Adrenal gland (tissue), 9 donors: ENCODE measurements at regions not wholly inside any gene's neighbourhood (a gene's known extent, or its start where the extent isn't known, plus 50 kb on each side); places are given as distances from the start of the nearest gene placed in this dataset.

ENCODE experiments used
- DNase-seq, 7 donors: peaks; one replicate each; pipeline ENCODE4 v3.0.0-alpha.2; 2019 to 2020
- H3K27ac ChIP-seq, 5 donors: fragments of 200-600 bp; sonication (generic) in 4 of 5; 1 replicate in 3 of 5; 2 replicates in 2 of 5; pipeline versions ENCODE4 v1.5.1 to v1.8.0; 2016 to 2020; ENCODE audit warnings: mild to moderate bottlenecking in 1 of 5
- H3K27me3 ChIP-seq: fragments of 200-600 bp; 2 replicates; pipeline ENCODE4 v1.8.0; 2021
- H3K36me3 ChIP-seq, 2 donors: fragments of 200-600 bp; replicated peaks in 1 of 2; 1 replicate in 1 of 2; 2 replicates in 1 of 2; pipeline versions ENCODE4 v1.5.1 to v1.8.0; 2018 to 2022
- H3K4me1 ChIP-seq, 2 donors: fragments of 200-600 bp; replicated peaks in 1 of 2; 1 replicate in 1 of 2; 2 replicates in 1 of 2; pipeline versions ENCODE4 v1.5.1 to v1.8.0; 2018 to 2021
- H3K4me3 ChIP-seq, 4 donors: fragments of 200-600 bp; sonication (generic) in 3 of 4; one replicate each; pipeline ENCODE4 v1.5.1; 2016 to 2018
- H3K9me3 ChIP-seq, 3 donors: fragments of 200-600 bp; sonication (generic) in 1 of 3; replicated peaks in 1 of 3; 1 replicate in 2 of 3; 2 replicates in 1 of 3; pipeline versions ENCODE4 v1.5.1 to v1.8.0; 2016 to 2021
- CTCF ChIP-seq, 6 experiments: fragments of 450-650 bp in 4 of 6; fragments of 200-600 bp in 2 of 6; sonication (generic) in 1 of 6; IDR thresholded peaks; 1 replicate in 5 of 6; 2 replicates in 1 of 6; pipeline versions ENCODE4 v1.5.1 to v1.8.0; 2016 to 2021; ENCODE audit warnings: antibody characterized with exemption in 6 of 6, mild to moderate bottlenecking in 2 of 6, moderate library complexity in 1 of 6
- POLR2A ChIP-seq, 2 donors: fragments of 450-650 bp; IDR thresholded peaks; one replicate each; pipeline ENCODE4 v1.6.1; 2017; ENCODE audit warnings: antibody characterized with exemption in 2 of 2, mild to moderate bottlenecking in 2 of 2, moderate library complexity in 1 of 2
- WGBS, 4 donors: extraction: QIAGEN DNeasy Blood & Tissue Kit in 2 of 4; methylation state at CpG; one replicate each; pipeline versions ENCODE4 v1.1.5 to v1.1.7; 2013 to 2017; 5-methylcytosine and 5-hydroxymethylcytosine counted together
- intact Hi-C, 2 donors: fragments of 100-400 bp; cut with DNase I; formaldehyde crosslinking; loops; one replicate each; pipeline versions ENCODE4 v1.14.1 to v1.15.0; 2022 to 2023
- donor health status: healthy with polysubstance abuse.
- donor health status: Bipolar disorder and iron deficiency.
- donor health status: DM: yes; HTN: yes; CAD: no.
- donor health status: DM: no; HTN: no; CAD: no.
- donor health status: DM: no; HTN: no; CAD: no.

GRCh38 chr11:42345933-42346332 lies 886.5 kb upstream of the LRRC4C start:
- Histone ChIP-seq H3K27me3 (no peaks in the 10 kb centered on the region), H3K27ac (no peak overlapping the region)
- intact Hi-C loops, result no loop called here

GRCh38 chr11:42363701-42364100 lies 904.2 kb upstream of the LRRC4C start:
- no peak for DNase-seq
- H3K27ac ChIP-seq, result no peak overlapping the region
- intact Hi-C loops, result no loop called here

More at GRCh38 chr11:42345933-42346332, 886.5 kb upstream of the LRRC4C start:
- H3K4me1 ChIP-seq, result no peaks in the 10 kb centered on the region
- H3K4me3 ChIP-seq, result no peak overlapping the region
- DNase-seq, result no peak
- no peak for TF ChIP-seq POLR2A (IDR thresholded peaks at IDR 0.05)
- TF ChIP-seq CTCF (IDR thresholded peaks at IDR 0.05), result no peak
- H3K36me3 ChIP-seq, result no peaks in the 10 kb centered on the region
- H3K9me3 ChIP-seq, result no peaks in the 10 kb centered on the region

GRCh38 chr11:42390116-42390515 lies 921.7 kb upstream of the API5 start:
- Histone ChIP-seq H3K4me3 (no peak overlapping the region), H3K27ac (no peak overlapping the region), H3K9me3 (no peaks in the 10 kb centered on the region), H3K4me1 (no peaks in the 10 kb centered on the region), H3K27me3 (no peaks in the 10 kb centered on the region), H3K36me3 (no peaks in the 10 kb centered on the region)
- intact Hi-C loops, result no loop called here
- no peak for DNase-seq
- TF ChIP-seq CTCF (IDR thresholded peaks at IDR 0.05) (no peak), POLR2A (IDR thresholded peaks at IDR 0.05) (no peak)

More at GRCh38 chr11:42363701-42364100, 904.2 kb upstream of the LRRC4C start:
- Histone ChIP-seq H3K4me1 (no peaks in the 10 kb centered on the region), H3K4me3 (no peak overlapping the region), H3K27me3 (no peaks in the 10 kb centered on the region), H3K9me3 (no peaks in the 10 kb centered on the region), H3K36me3 (no peaks in the 10 kb centered on the region)
- TF ChIP-seq CTCF (IDR thresholded peaks at IDR 0.05) (no peak), POLR2A (IDR thresholded peaks at IDR 0.05) (no peak)
- WGBS, 4 donors, result 50 to 70% (median 59%) methylated on average over 2 of the region's 2 CpGs

DNA sequence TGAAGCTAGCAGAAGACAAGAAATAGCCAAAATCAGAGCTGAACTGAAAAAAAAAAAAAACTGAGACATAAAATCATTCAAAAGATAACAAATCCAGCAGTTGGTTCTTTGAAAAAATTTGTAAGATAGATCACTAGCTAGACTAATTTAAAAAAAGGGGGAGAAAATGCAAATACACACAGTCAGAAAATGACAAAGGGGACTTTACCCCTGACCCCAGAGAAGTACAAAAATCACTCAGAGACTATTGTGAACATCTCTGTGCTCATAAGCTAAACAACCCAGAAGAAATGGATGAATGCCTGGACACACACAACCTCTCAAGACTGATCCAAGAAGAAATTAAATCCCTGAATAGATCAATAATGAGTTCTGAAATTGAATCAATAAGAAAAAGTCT lies 914.3 kb upstream of the API5 start:
- Histone ChIP-seq H3K36me3 (no peaks in the 10 kb centered on the region), H3K27ac (no peak overlapping the region), H3K27me3 (no peaks in the 10 kb centered on the region), H3K4me1 (no peaks in the 10 kb centered on the region), H3K4me3 (no peak overlapping the region), H3K9me3 (no peaks in the 10 kb centered on the region)
- DNase-seq, result no peak
- intact Hi-C loops, result no loop called here
- no peak for TF ChIP-seq POLR2A (IDR thresholded peaks at IDR 0.05)
- TF ChIP-seq CTCF (IDR thresholded peaks at IDR 0.05), result no peak
